IMR-90 (cell line): ENCODE measurements at regions not wholly inside any gene's neighbourhood (a gene's known extent, or its start where the extent isn't known, plus 50 kb on each side); places are given as distances from the start of the nearest gene placed in this dataset.

Experiments
- ATAC-seq: fragments of 200-7000 bp; cut with Tn5 transposase; 2 replicates; pipeline ENCODE4 v1.9.1; 2020; ENCODE audit warnings: low read depth, mild to moderate bottlenecking, moderate library complexity
- BruUV-seq: library from RNA; stranded (reverse); fragments of 400-500 nt; replicated peaks from 2 replicates; lab custom pipeline; 2021; lab: Mats Ljungman, UMichigan
- CTCF ChIA-PET: fragments of 300-600 bp; formaldehyde crosslinking; extraction: SDS; loops from one replicate; lab custom pipeline; 2021; ENCODE audit warnings: antibody characterized with exemption; lab: Yijun Ruan, JAX
- POLR2A ChIA-PET: fragments of 300-600 bp; sonication (Branson Sonifier 250); formaldehyde crosslinking; loops from one replicate; lab custom pipeline; 2022; ENCODE audit warnings: antibody characterized with exemption; ENCODE audit not compliant: unreplicated experiment; lab: Charles Lee
- DNase-seq: peaks from one replicate; pipeline ENCODE4 v3.0.0; 2013
- H2AFZ ChIP-seq: replicated peaks from 2 replicates; pipeline ENCODE3; 2013; ENCODE audit warnings: low read length, mild to moderate bottlenecking; ENCODE audit not compliant: poor library complexity
- H2AK5ac ChIP-seq: 2 replicates; pipeline ENCODE4 v1.6.1; 2013; ENCODE audit warnings: low read depth, low read length, inconsistent platforms
- H2AK9ac ChIP-seq: replicated peaks from 2 replicates; pipeline ENCODE3; 2013; ENCODE audit warnings: mild to moderate bottlenecking, low read depth, low read length, moderate library complexity; ENCODE audit not compliant: poor library complexity
- H2BK120ac ChIP-seq: 2 replicates; pipeline ENCODE4 v1.6.1; 2013; ENCODE audit warnings: low read depth, low read length, inconsistent platforms
- H2BK15ac ChIP-seq: 3 replicates; pipeline ENCODE4 v1.6.1; 2013; ENCODE audit warnings: low read depth, low read length, inconsistent platforms
- H2BK20ac ChIP-seq: 2 replicates; pipeline ENCODE4 v1.6.1; 2013; ENCODE audit warnings: low read depth, mild to moderate bottlenecking, inconsistent platforms, low read length, moderate library complexity
- H2BK5ac ChIP-seq: 2 replicates; pipeline ENCODE4 v1.6.1; 2013; ENCODE audit warnings: mild to moderate bottlenecking, low read depth, low read length, inconsistent platforms; ENCODE audit not compliant: poor library complexity, severe bottlenecking
- H3K14ac ChIP-seq: replicated peaks from 2 replicates; pipeline ENCODE4 v1.6.1; 2013; ENCODE audit warnings: low read depth, low read length, inconsistent platforms
- H3K18ac ChIP-seq: 2 replicates; pipeline ENCODE4 v1.6.1; 2013; ENCODE audit warnings: low read depth, low read length, control low read depth
- H3K23ac ChIP-seq: 2 replicates; pipeline ENCODE4 v1.6.1; 2013; ENCODE audit warnings: low read depth, low read length, inconsistent platforms
- H3K27ac ChIP-seq: 2 replicates; pipeline ENCODE4 v1.5.1; 2013; ENCODE audit warnings: mild to moderate bottlenecking, control low read depth, low read length; ENCODE audit not compliant: insufficient read depth
- H3K27me3 ChIP-seq: 2 replicates; pipeline ENCODE4 v1.6.1; 2013; ENCODE audit warnings: low read length; ENCODE audit not compliant: control insufficient read depth, insufficient read depth
- H3K36me3 ChIP-seq: 2 replicates; pipeline ENCODE4 v1.6.1; 2013; ENCODE audit warnings: low read length, mixed read lengths; ENCODE audit not compliant: control insufficient read depth, insufficient read depth
- H3K4ac ChIP-seq: 2 replicates; pipeline ENCODE4 v1.6.1; 2013; ENCODE audit warnings: low read depth, low read length, inconsistent platforms
- H3K4me1 ChIP-seq: 2 replicates; pipeline ENCODE4 v1.6.1; 2013; ENCODE audit warnings: low read length, mixed read lengths; ENCODE audit not compliant: control insufficient read depth, insufficient read depth
- H3K4me2 ChIP-seq: 2 replicates; pipeline ENCODE4 v1.6.1; 2013; ENCODE audit warnings: low read depth, mild to moderate bottlenecking, control low read depth, low read length, moderate library complexity
- H3K4me3 ChIP-seq: 2 replicates; pipeline ENCODE4 v1.5.1; 2013; ENCODE audit warnings: low read depth, mild to moderate bottlenecking, control low read depth, low read length, moderate library complexity; ENCODE audit not compliant: insufficient read depth
- H3K56ac ChIP-seq: 2 replicates; pipeline ENCODE4 v1.6.1; 2013; ENCODE audit warnings: low read length, inconsistent platforms; ENCODE audit not compliant: insufficient read depth; ENCODE audit errors: extremely low read depth
- H3K79me1 ChIP-seq, 2 experiments: 2 replicates each; pipeline ENCODE4 v1.6.1; 2013; ENCODE audit warnings: low read length in 2 of 2, inconsistent platforms in 1 of 2, low read depth in 1 of 2
- H3K9ac ChIP-seq: 2 replicates; pipeline ENCODE4 v1.6.1; 2013; ENCODE audit warnings: low read depth, low read length, control low read depth
- H3K9me1 ChIP-seq: 2 replicates; pipeline ENCODE4 v1.6.1; 2013; ENCODE audit warnings: low read length, inconsistent platforms; ENCODE audit not compliant: insufficient read depth
- H3K9me3 ChIP-seq: 2 replicates; pipeline ENCODE4 v1.6.1; 2013; ENCODE audit warnings: low read length; ENCODE audit not compliant: control insufficient read depth, insufficient read depth
- H4K20me1 ChIP-seq: 2 replicates; pipeline ENCODE4 v1.6.1; 2013; ENCODE audit warnings: low read length, inconsistent platforms; ENCODE audit not compliant: insufficient read depth
- H4K5ac ChIP-seq: 2 replicates; pipeline ENCODE4 v1.6.1; 2013; ENCODE audit warnings: mild to moderate bottlenecking, low read depth, low read length, control low read depth
- H4K8ac ChIP-seq, 2 experiments: 2 replicates each; pipeline ENCODE4 v1.6.1; 2013; ENCODE audit warnings: low read depth in 2 of 2, low read length in 2 of 2, control low read depth in 1 of 2, inconsistent platforms in 1 of 2
- H4K91ac ChIP-seq: 2 replicates; pipeline ENCODE4 v1.6.1; 2013; ENCODE audit warnings: low read depth, low read length, inconsistent platforms; ENCODE audit not compliant: insufficient read depth
- BHLHE40 ChIP-seq: fragments of 150-350 bp; IDR thresholded peaks from 2 replicates; pipeline ENCODE4 v1.6.1; 2016; ENCODE audit warnings: mild to moderate bottlenecking, low read depth, low read length
- CHD1 ChIP-seq: IDR thresholded peaks from 2 replicates; pipeline ENCODE4 v1.6.1; 2012; ENCODE audit warnings: low read depth, low read length, improper control_type of control experiment
- ELK1 ChIP-seq: fragments of 150-350 bp; IDR thresholded peaks from 2 replicates; pipeline ENCODE4 v1.6.1; 2016; ENCODE audit warnings: low read depth, mild to moderate bottlenecking, low read length, moderate library complexity, borderline replicate concordance
- MAFK ChIP-seq: IDR thresholded peaks from 2 replicates; pipeline ENCODE4 v1.6.1; 2012; ENCODE audit warnings: low read depth, low read length, improper control_type of control experiment
- MAZ ChIP-seq: IDR thresholded peaks from 2 replicates; pipeline ENCODE4 v1.6.1; 2012; ENCODE audit warnings: low read depth, mild to moderate bottlenecking, low read length, improper control_type of control experiment, moderate library complexity, borderline replicate concordance
- POLR2A ChIP-seq: IDR thresholded peaks from 2 replicates; pipeline ENCODE4 v1.6.1; 2012; ENCODE audit warnings: mild to moderate bottlenecking, low read depth, low read length
- RAD21 ChIP-seq: IDR thresholded peaks from 2 replicates; pipeline ENCODE4 v1.6.1; 2012; ENCODE audit warnings: low read length, improper control_type of control experiment
- USF2 ChIP-seq: fragments of 150-350 bp; IDR thresholded peaks from 2 replicates; pipeline ENCODE4 v1.6.1; 2017; ENCODE audit warnings: mild to moderate bottlenecking, antibody characterized with exemption, low read length, low read depth
- WGBS, 2 experiments: methylation state at CpG; one replicate each; pipeline versions ENCODE4 v1.1.5 to v1.1.7; 2013; ENCODE audit warnings: missing lambda C conversion rate in 2 of 2; ENCODE audit not compliant: insufficient read length in 1 of 2; ENCODE audit errors: extremely low coverage in 2 of 2; 5-methylcytosine and 5-hydroxymethylcytosine counted together
- dilution Hi-C: fragments of 300-500 bp; cut with HindIII; formaldehyde crosslinking; loops from one replicate; pipeline ENCODE4 v1.14.3; 2018; ENCODE audit warnings: low sequenced_read_pairs; ENCODE audit not compliant: unreplicated experiment
- in situ Hi-C: fragments of 300-500 bp; cut with MboI; formaldehyde crosslinking; loops from 3 replicates; pipeline ENCODE4 v1.14.3; 2019; ENCODE audit warnings: low sequenced_read_pairs, inconsistent platforms, mixed read lengths
- intact Hi-C: fragments of 100-400 bp; cut with micrococcal nuclease; formaldehyde crosslinking; loops from 2 replicates; pipeline ENCODE4 v1.10.0; 2022

GRCh38 chr12:90441431-90441830 lies 513.5 kb downstream of the CCER1 start:
- Histone ChIP-seq H2BK120ac (no peak overlapping the region), H3K4me2 (no peak overlapping the region), H2BK5ac (no peak overlapping the region), H3K4me1 (no peaks in the 10 kb centered on the region), H3K23ac (no peak overlapping the region), H4K91ac (no peak overlapping the region), H3K4ac (no peak overlapping the region), H4K8ac (no peak overlapping the region), H3K27me3 (no peaks in the 10 kb centered on the region), H2AK5ac (no peak overlapping the region), H2AFZ (no peak overlapping the region), H4K20me1 (no peaks in the 10 kb centered on the region), H3K36me3 (no peaks in the 10 kb centered on the region), H3K27ac (no peak overlapping the region), H2BK20ac (no peak overlapping the region), H4K5ac (no peak overlapping the region), H3K9me3 (0 out of 2 replicates have a peak, but pooled peaks cover 2% of the 10 kb centered on the region), H3K56ac (no peak overlapping the region), H2AK9ac (no peak overlapping the region), H2BK15ac (no peak overlapping the region), H3K79me1 (no peaks in the 10 kb centered on the region), H3K14ac (no peak overlapping the region), H3K4me3 (no peak overlapping the region), H3K18ac (no peak overlapping the region), H3K9me1 (no peaks in the 10 kb centered on the region), H3K9ac (no peak overlapping the region)
- WGBS, 2 experiments, result no CpG with 5 or more reads among the region's 1 CpG
- TF ChIP-seq CHD1 (no peak), USF2 (no peak), ELK1 (no peak), MAFK (no peak), MAZ (no peak), POLR2A (no peak), BHLHE40 (no peak), RAD21 (no peak)
- dilution Hi-C loops, result no loop called here
- no TSS peak for BruUV-seq
- ATAC-seq, result no peak
- intact Hi-C loops, result no loop called here
- CTCF ChIA-PET, result interaction anchor here (0.9 to 2.2 kb wide), 3 partner anchors 14 to 899 kb away, joined by 3 to 5 read pairs (median 3); no protein-coding TSS in a partner anchor
- in situ Hi-C loops, result no loop called here
- POLR2A ChIA-PET, result no interaction called here
- DNase-seq, result no peak
